ENCODE measurements at regions not wholly inside any gene's neighbourhood (a gene's known extent, or its start where the extent isn't known, plus 50 kb on each side); places are given as distances from the start of the nearest gene placed in this dataset.

DNA sequence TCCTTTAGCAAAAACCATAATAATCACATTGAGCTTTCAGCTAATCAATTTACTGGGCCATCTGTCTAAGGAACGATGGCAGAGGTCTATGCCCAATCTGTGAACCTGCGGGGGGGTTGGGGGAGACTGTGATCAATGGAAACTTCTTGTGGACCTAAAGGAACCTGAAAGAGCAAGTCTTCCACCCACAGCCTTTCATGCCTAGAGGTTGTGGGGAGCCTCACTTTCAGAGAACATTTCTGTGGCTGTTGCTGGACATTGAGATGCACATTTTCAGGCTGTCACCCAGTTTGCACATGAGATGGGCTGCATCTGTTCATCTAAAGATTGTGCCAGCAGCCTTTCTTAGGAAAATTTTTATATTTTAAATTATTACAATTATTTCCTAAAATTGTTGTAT is 310.0 kb upstream of the SPTLC3 start:
- Histone ChIP-seq H3K9me3 (ENCODE audit: control insufficient read depth, insufficient read depth, low read length) (no peaks in the 10 kb centered on the region), H3K27me3 (ENCODE audit: control insufficient read depth, insufficient read depth, low read length) (no peaks in the 10 kb centered on the region), H3K27ac (ENCODE audit: low read depth, low read length) (no peak overlapping the region), H3K36me3 (ENCODE audit: control insufficient read depth, insufficient read depth, low read length) (no peaks in the 10 kb centered on the region), H3K4me1 (ENCODE audit: control insufficient read depth, insufficient read depth, low read length) (peaks cover 11% of the 10 kb centered on the region), H3K4me3 (ENCODE audit: low read depth, low read length) (no peak overlapping the region), H3K9ac (ENCODE audit: low read depth, low read length) (no peak overlapping the region)

DNA sequence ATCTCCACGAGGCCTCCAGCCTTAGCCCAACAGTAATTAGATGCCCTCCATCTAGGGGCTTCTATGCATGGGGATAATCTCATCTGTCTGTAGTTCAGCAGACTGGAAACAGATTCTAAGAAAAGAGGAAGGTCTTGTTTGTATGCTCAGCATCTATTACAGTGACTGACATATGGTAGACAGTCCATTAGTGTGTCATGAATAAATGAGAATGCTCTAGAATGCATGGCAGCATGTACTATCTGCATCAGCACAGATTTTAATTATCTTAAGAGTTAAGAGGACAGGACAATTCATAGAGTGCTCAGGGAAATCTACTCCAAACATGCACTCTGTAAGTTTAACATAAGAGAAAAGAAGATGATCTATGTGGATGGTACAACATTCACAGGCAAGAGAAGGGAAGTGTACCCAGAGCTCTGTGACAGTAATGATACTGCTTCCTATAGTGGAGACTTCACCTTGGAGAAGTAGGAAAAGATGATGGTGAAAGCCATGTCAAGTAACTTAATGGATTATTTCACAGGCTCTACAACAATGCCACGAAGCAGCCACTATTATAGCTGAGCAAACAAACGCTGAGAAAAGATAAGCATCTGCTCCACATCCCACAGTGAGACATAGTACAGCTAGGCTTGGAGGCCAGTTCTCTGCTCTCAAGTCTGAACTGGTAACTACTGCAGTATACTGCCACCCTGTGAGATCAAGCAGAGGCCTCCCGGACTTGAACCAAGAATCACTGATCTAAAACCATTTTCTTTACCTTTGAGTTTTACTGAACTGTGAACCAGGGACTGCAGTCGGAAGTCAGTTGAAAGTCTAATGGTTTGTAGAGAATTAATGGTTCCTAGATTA is 309.2 kb upstream of the SPTLC3 start:
- H3K27ac ChIP-seq (ENCODE audit: low read depth, low read length) = no peak overlapping the region
- no peaks in the 10 kb centered on the region for H3K9me3 ChIP-seq (ENCODE audit: control insufficient read depth, insufficient read depth, low read length)
- H3K9ac ChIP-seq (ENCODE audit: low read depth, low read length) = no peak overlapping the region
- H3K4me1 ChIP-seq (ENCODE audit: control insufficient read depth, insufficient read depth, low read length) = peaks cover 11% of the 10 kb centered on the region
- no peak overlapping the region for H3K4me3 ChIP-seq (ENCODE audit: low read depth, low read length)
- no peaks in the 10 kb centered on the region for H3K36me3 ChIP-seq (ENCODE audit: control insufficient read depth, insufficient read depth, low read length)
- no peaks in the 10 kb centered on the region for H3K27me3 ChIP-seq (ENCODE audit: control insufficient read depth, insufficient read depth, low read length)

- Histone ChIP-seq H3K36me3 (ENCODE audit: control insufficient read depth, insufficient read depth, low read length) (no peaks in the 10 kb centered on the region), H3K27ac (ENCODE audit: low read depth, low read length) (no peak overlapping the region), H3K9me3 (ENCODE audit: control insufficient read depth, insufficient read depth, low read length) (no peaks in the 10 kb centered on the region), H3K9ac (ENCODE audit: low read depth, low read length) (no peak overlapping the region), H3K4me1 (ENCODE audit: control insufficient read depth, insufficient read depth, low read length) (peaks cover 11% of the 10 kb centered on the region), H3K27me3 (ENCODE audit: control insufficient read depth, insufficient read depth, low read length) (no peaks in the 10 kb centered on the region), H3K4me3 (ENCODE audit: low read depth, low read length) (no peak overlapping the region)
These were observed 308.1 kb upstream of the SPTLC3 start for GRCh38 chr20:12700701-12701100.

DNA sequence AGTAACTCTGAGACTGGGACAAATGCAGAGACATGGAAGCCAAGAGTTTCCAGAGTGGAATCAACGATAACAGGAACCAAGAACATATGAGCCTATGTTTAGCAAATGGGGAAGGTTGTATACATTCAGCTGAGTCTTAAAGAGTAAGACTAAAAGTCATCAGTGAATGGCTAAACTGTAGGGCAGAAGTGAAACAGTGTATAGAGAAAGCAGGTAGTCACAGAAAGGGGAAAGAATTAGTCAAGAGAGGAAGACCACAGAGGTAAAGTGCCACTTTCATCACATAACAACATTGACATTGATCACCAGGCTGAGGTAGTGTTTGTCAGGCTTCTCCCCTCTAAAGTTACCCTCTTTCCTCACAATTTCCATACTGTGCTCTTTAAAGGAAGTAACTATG is 306.5 kb upstream of the SPTLC3 start:
- Histone ChIP-seq H3K36me3 (ENCODE audit: control insufficient read depth, insufficient read depth, low read length) (no peaks in the 10 kb centered on the region), H3K4me1 (ENCODE audit: control insufficient read depth, insufficient read depth, low read length) (peaks cover 11% of the 10 kb centered on the region), H3K27ac (ENCODE audit: low read depth, low read length) (no peak overlapping the region), H3K27me3 (ENCODE audit: control insufficient read depth, insufficient read depth, low read length) (no peaks in the 10 kb centered on the region), H3K9me3 (ENCODE audit: control insufficient read depth, insufficient read depth, low read length) (no peaks in the 10 kb centered on the region), H3K9ac (ENCODE audit: low read depth, low read length) (no peak overlapping the region), H3K4me3 (ENCODE audit: low read depth, low read length) (no peak overlapping the region)

DNA sequence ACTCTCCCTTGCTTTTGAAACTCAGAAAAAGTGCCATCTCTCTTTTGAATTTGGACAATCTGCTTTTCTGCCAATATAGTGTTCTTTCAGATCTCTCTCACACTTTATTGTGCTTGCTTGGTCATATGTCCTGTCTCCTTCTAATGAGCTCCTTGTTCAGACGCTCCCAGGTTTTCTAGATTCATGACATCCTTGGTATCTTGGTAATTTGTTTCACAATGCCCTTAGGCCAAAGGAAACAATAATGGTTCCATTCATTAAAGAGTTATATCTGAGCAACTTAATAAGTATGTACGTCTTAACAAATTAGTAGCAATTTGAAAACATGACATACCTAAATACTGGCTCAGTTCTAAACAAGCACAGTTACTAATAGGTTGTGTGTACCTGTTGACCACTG is 293.4 kb upstream of the SPTLC3 start:
- H3K27me3 ChIP-seq (ENCODE audit: control insufficient read depth, insufficient read depth, low read length) = no peaks in the 10 kb centered on the region
- H3K4me3 ChIP-seq (ENCODE audit: low read depth, low read length) = no peak overlapping the region
- H3K4me1 ChIP-seq (ENCODE audit: control insufficient read depth, insufficient read depth, low read length) = no peaks in the 10 kb centered on the region
- H3K27ac ChIP-seq (ENCODE audit: low read depth, low read length) = no peak overlapping the region
- no peaks in the 10 kb centered on the region for H3K36me3 ChIP-seq (ENCODE audit: control insufficient read depth, insufficient read depth, low read length)
- H3K9me3 ChIP-seq (ENCODE audit: control insufficient read depth, insufficient read depth, low read length) = no peaks in the 10 kb centered on the region
- H3K9ac ChIP-seq (ENCODE audit: low read depth, low read length) = no peak overlapping the region

DNA sequence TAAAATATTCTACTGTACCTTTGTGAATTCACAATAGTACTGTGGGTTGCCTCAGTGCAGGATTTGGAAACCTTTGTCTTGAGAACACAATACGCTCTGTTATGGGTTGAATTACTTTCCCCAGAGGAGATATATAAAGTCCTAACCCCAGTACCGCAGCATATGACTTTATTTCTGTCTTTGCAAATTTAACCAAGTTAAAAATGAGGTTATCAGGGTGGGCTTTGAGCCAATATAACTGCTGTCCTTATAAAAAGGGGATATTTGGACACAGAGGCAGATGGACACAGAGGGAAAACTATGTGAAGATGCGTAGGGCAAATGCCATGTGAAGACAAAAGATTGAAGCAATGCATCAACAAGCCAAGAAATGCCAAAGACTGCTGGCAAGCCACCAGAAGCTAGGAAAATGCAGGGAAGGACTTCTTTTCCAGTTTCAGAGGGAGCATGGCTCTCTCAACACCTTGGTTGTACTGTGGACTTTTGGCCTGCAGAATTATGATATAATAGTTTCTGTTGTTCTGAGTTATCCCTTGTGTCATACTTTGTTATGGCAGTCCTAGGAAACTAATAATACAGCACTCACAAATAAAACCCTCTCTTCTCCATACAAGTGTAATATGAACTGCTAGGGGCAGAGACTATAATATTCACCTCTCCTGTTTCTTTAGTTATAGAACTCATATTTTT is 292.6 kb upstream of the SPTLC3 start:
- Histone ChIP-seq H3K27ac (ENCODE audit: low read depth, low read length) (no peak overlapping the region), H3K9me3 (ENCODE audit: control insufficient read depth, insufficient read depth, low read length) (no peaks in the 10 kb centered on the region), H3K36me3 (ENCODE audit: control insufficient read depth, insufficient read depth, low read length) (no peaks in the 10 kb centered on the region), H3K4me3 (ENCODE audit: low read depth, low read length) (no peak overlapping the region), H3K9ac (ENCODE audit: low read depth, low read length) (no peak overlapping the region), H3K27me3 (ENCODE audit: control insufficient read depth, insufficient read depth, low read length) (no peaks in the 10 kb centered on the region), H3K4me1 (ENCODE audit: control insufficient read depth, insufficient read depth, low read length) (no peaks in the 10 kb centered on the region)

- no peak overlapping the region for H3K9ac ChIP-seq (ENCODE audit: low read depth, low read length)
- H3K4me1 ChIP-seq (ENCODE audit: control insufficient read depth, insufficient read depth, low read length) = 0 out of 2 replicates have a peak, but pooled peaks cover 2% of the 10 kb centered on the region
- H3K27me3 ChIP-seq (ENCODE audit: control insufficient read depth, insufficient read depth, low read length) = no peaks in the 10 kb centered on the region
These were observed 291.7 kb upstream of the SPTLC3 start for GRCh38 chr20:12717061-12717460.

GRCh38 chr20:12718619-12719018 is 290.2 kb upstream of the SPTLC3 start:
- 0 out of 2 replicates have a peak, but pooled peaks cover 3% of the 10 kb centered on the region for H3K4me1 ChIP-seq (ENCODE audit: control insufficient read depth, insufficient read depth, low read length)
- H3K9me3 ChIP-seq (ENCODE audit: control insufficient read depth, insufficient read depth, low read length) = no peaks in the 10 kb centered on the region
- H3K36me3 ChIP-seq (ENCODE audit: control insufficient read depth, insufficient read depth, low read length) = no peaks in the 10 kb centered on the region
- no peak overlapping the region for H3K9ac ChIP-seq (ENCODE audit: low read depth, low read length)
- H3K27me3 ChIP-seq (ENCODE audit: control insufficient read depth, insufficient read depth, low read length) = no peaks in the 10 kb centered on the region
- H3K27ac ChIP-seq (ENCODE audit: low read depth, low read length) = no peak overlapping the region
- H3K4me3 ChIP-seq (ENCODE audit: low read depth, low read length) = no peak overlapping the region

More at GRCh38 chr20:12717061-12717460, 291.7 kb upstream of the SPTLC3 start:
- no peaks in the 10 kb centered on the region for H3K36me3 ChIP-seq (ENCODE audit: control insufficient read depth, insufficient read depth, low read length)
- no peak overlapping the region for H3K27ac ChIP-seq (ENCODE audit: low read depth, low read length)
- H3K4me3 ChIP-seq (ENCODE audit: low read depth, low read length) = no peak overlapping the region
- no peaks in the 10 kb centered on the region for H3K9me3 ChIP-seq (ENCODE audit: control insufficient read depth, insufficient read depth, low read length)

GRCh38 chr20:12721636-12722035 is 287.1 kb upstream of the SPTLC3 start:
- Histone ChIP-seq H3K27me3 (ENCODE audit: control insufficient read depth, insufficient read depth, low read length) (no peaks in the 10 kb centered on the region), H3K9ac (ENCODE audit: low read depth, low read length) (no peak overlapping the region), H3K9me3 (ENCODE audit: control insufficient read depth, insufficient read depth, low read length) (no peaks in the 10 kb centered on the region), H3K4me3 (ENCODE audit: low read depth, low read length) (no peak overlapping the region), H3K4me1 (ENCODE audit: control insufficient read depth, insufficient read depth, low read length) (0 out of 2 replicates have a peak, but pooled peaks cover 3% of the 10 kb centered on the region), H3K27ac (ENCODE audit: low read depth, low read length) (no peak overlapping the region), H3K36me3 (ENCODE audit: control insufficient read depth, insufficient read depth, low read length) (no peaks in the 10 kb centered on the region)

- Histone ChIP-seq H3K36me3 (ENCODE audit: control insufficient read depth, insufficient read depth, low read length) (no peaks in the 10 kb centered on the region), H3K9me3 (ENCODE audit: control insufficient read depth, insufficient read depth, low read length) (no peaks in the 10 kb centered on the region), H3K4me1 (ENCODE audit: control insufficient read depth, insufficient read depth, low read length) (0 out of 2 replicates have a peak, but pooled peaks cover 3% of the 10 kb centered on the region), H3K9ac (ENCODE audit: low read depth, low read length) (no peak overlapping the region), H3K27me3 (ENCODE audit: control insufficient read depth, insufficient read depth, low read length) (no peaks in the 10 kb centered on the region), H3K4me3 (ENCODE audit: low read depth, low read length) (no peak overlapping the region), H3K27ac (ENCODE audit: low read depth, low read length) (no peak overlapping the region)
These were observed 286.7 kb upstream of the SPTLC3 start for GRCh38 chr20:12722091-12722490.

DNA sequence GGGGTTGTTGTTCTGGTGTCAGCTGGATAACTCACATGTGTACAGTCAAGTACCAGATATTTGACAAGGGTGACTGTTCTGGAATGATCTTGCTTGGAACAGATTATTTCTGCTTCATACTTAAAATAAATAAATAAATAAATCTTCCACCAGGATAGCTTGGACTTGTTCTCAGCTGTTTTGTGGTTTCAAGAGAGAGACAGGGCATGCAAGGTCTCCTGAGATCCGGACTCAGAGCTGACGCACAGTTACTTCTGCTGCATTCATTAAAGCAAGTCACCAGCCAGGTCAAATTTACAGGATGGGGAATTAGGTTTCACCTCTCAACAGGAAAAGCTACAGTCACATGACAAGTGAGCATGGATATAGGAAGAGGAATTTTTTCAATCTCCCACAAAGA is 285.0 kb upstream of the SPTLC3 start:
- H3K27ac ChIP-seq (ENCODE audit: low read depth, low read length) = no peak overlapping the region
- H3K4me3 ChIP-seq (ENCODE audit: low read depth, low read length) = no peak overlapping the region
- no peaks in the 10 kb centered on the region for H3K36me3 ChIP-seq (ENCODE audit: control insufficient read depth, insufficient read depth, low read length)
- H3K4me1 ChIP-seq (ENCODE audit: control insufficient read depth, insufficient read depth, low read length) = 0 out of 2 replicates have a peak, but pooled peaks cover 3% of the 10 kb centered on the region
- no peak overlapping the region for H3K9ac ChIP-seq (ENCODE audit: low read depth, low read length)
- no peaks in the 10 kb centered on the region for H3K27me3 ChIP-seq (ENCODE audit: control insufficient read depth, insufficient read depth, low read length)
- no peaks in the 10 kb centered on the region for H3K9me3 ChIP-seq (ENCODE audit: control insufficient read depth, insufficient read depth, low read length)
